PFSK-1 (cell line): ENCODE measurements at regions not wholly inside any gene's neighbourhood (a gene's known extent, or its start where the extent isn't known, plus 50 kb on each side); places are given as distances from the start of the nearest gene placed in this dataset.

Experiments
- FOXP2 ChIP-seq: optimal IDR thresholded peaks from 2 replicates; pipeline ENCODE3; 2011; ENCODE audit warnings: borderline replicate concordance, control low read depth, inconsistent platforms; ENCODE audit not compliant: insufficient read depth; ENCODE audit errors: extremely low read length, extremely low read depth
- POLR2AphosphoS5 ChIP-seq: IDR thresholded peaks from 2 replicates; pipeline ENCODE4 v1.6.1; 2012; ENCODE audit warnings: low read depth, mild to moderate bottlenecking, control low read depth, low read length, moderate library complexity
- SIN3A ChIP-seq: IDR thresholded peaks from 2 replicates; pipeline ENCODE4 v1.6.1; 2012; ENCODE audit warnings: mild to moderate bottlenecking, low read length, moderate library complexity, borderline replicate concordance; ENCODE audit not compliant: insufficient read depth
- TAF1 ChIP-seq: IDR thresholded peaks from 2 replicates; pipeline ENCODE4 v1.6.1; 2012; ENCODE audit warnings: low read length, control low read depth, borderline replicate concordance; ENCODE audit not compliant: insufficient read depth
- TF ChIP-seq, protein P1 (sequence below), 2 experiments: IDR thresholded peaks; 2 replicates each; pipeline versions ENCODE4 v1.6.1 to v1.8.0; 2011 to 2012; ENCODE audit warnings: low read depth in 2 of 2, low read length in 2 of 2, control low read depth in 1 of 2, inconsistent platforms in 1 of 2, mild to moderate bottlenecking in 1 of 2, moderate library complexity in 1 of 2; ENCODE audit not compliant: insufficient read depth in 1 of 2

GRCh38 chr2:172342078-172342477, 85.3 kb upstream of the ITGA6 start:
- no peak for TF ChIP-seq SIN3A
- no peak for TF ChIP-seq TAF1
- TF ChIP-seq, protein P1, sequence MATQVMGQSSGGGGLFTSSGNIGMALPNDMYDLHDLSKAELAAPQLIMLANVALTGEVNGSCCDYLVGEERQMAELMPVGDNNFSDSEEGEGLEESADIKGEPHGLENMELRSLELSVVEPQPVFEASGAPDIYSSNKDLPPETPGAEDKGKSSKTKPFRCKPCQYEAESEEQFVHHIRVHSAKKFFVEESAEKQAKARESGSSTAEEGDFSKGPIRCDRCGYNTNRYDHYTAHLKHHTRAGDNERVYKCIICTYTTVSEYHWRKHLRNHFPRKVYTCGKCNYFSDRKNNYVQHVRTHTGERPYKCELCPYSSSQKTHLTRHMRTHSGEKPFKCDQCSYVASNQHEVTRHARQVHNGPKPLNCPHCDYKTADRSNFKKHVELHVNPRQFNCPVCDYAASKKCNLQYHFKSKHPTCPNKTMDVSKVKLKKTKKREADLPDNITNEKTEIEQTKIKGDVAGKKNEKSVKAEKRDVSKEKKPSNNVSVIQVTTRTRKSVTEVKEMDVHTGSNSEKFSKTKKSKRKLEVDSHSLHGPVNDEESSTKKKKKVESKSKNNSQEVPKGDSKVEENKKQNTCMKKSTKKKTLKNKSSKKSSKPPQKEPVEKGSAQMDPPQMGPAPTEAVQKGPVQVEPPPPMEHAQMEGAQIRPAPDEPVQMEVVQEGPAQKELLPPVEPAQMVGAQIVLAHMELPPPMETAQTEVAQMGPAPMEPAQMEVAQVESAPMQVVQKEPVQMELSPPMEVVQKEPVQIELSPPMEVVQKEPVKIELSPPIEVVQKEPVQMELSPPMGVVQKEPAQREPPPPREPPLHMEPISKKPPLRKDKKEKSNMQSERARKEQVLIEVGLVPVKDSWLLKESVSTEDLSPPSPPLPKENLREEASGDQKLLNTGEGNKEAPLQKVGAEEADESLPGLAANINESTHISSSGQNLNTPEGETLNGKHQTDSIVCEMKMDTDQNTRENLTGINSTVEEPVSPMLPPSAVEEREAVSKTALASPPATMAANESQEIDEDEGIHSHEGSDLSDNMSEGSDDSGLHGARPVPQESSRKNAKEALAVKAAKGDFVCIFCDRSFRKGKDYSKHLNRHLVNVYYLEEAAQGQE (IDR thresholded peaks at IDR 0.05; ENCODE audit: insufficient read depth in 1 of 2, low read depth in 2 of 2, low read length in 2 of 2): no peak
- TF ChIP-seq POLR2AphosphoS5: no peak
- no peak for TF ChIP-seq FOXP2
